ENCODE measurements at regions not wholly inside any gene's neighbourhood (a gene's known extent, or its start where the extent isn't known, plus 50 kb on each side); places are given as distances from the start of the nearest gene placed in this dataset.
"Not testable (repeated sequence)": the region's sequence is repeated elsewhere in the genome, so short reads cannot be mapped to it uniquely, and the experiment has no call there.

DNA sequence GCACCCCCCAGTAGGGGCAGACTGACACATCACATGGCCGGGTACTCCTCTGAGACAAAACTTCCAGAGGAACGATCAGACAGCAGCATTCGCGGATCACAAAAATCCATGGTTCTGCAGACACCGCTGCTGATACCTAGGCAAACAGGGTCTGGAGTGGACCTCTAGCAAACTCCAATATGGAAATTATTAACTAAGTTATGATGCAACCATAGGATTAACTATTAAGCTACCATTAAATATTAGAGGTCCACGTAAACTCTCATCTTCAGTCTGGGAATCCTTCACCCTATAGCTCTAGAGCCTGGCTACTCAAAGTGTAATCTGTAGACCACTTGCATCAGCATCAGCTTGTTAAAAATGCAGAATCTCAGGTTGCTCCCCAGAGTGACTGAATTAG, 191.1 kb upstream of the ANO5 start:
- H3K36me3 ChIP-seq (ENCODE audit: control insufficient read depth, insufficient read depth, low read length); H4K20me1 ChIP-seq (replicated peaks; ENCODE audit: control insufficient read depth, insufficient read depth, low read length); H3K9me3 ChIP-seq (replicated peaks; ENCODE audit: control insufficient read depth, insufficient read depth, low read depth, low read length); H3K27me3 ChIP-seq (ENCODE audit: control insufficient read depth in 2 of 2, insufficient read depth in 2 of 2, low read length in 2 of 2); H3K79me2 ChIP-seq (ENCODE audit: control insufficient read depth, insufficient read depth, low read length); FAIRE-seq; CTCF ChIA-PET (ENCODE audit: low intra/inter-chr PET ratio); H3K27ac ChIP-seq (ENCODE audit: extremely low read depth, low read depth, low read length); in situ Hi-C loops (cut with MboI); POLR2A ChIA-PET; intact Hi-C loops (cut with micrococcal nuclease); ATAC-seq; H3K4me3 ChIP-seq; H2AFZ ChIP-seq (ENCODE audit: low read depth, low read length); H3K9ac ChIP-seq (ENCODE audit: insufficient read depth in 1 of 2, low read depth in 2 of 2, low read length in 2 of 2); H3K4me1 ChIP-seq (replicated peaks in 1 of 2; ENCODE audit: control insufficient read depth in 2 of 2, insufficient read depth in 2 of 2, low read length in 2 of 2); H3K4me2 ChIP-seq (ENCODE audit: insufficient read depth, low read length); H3K9me1 ChIP-seq (ENCODE audit: control insufficient read depth, insufficient read depth, low read length); DNase-seq (ENCODE audit: extremely low read depth in 1 of 4, low spot score in 3 of 4); BruUV-seq (replicated peaks): not testable (repeated sequence)
- WGBS (ENCODE audit: insufficient coverage, low coverage, missing lambda C conversion rate) = 6% methylated on average over 6 of the region's 6 CpGs

- no peak for ATAC-seq
- intact Hi-C loops (cut with micrococcal nuclease) = no loop called here
- no peak for TF ChIP-seq ZEB2 (IDR thresholded peaks at IDR 0.05)
- TF ChIP-seq RBBP5 (IDR thresholded peaks at IDR 0.05; ENCODE audit: borderline replicate concordance, insufficient read depth, low read length, poor library complexity, severe bottlenecking) = no peak
- no peak for TF ChIP-seq POLR3A (IDR thresholded peaks at IDR 0.05; ENCODE audit: borderline replicate concordance, extremely low read depth, insufficient read depth, insufficient read length)
- TF ChIP-seq, protein P1, sequence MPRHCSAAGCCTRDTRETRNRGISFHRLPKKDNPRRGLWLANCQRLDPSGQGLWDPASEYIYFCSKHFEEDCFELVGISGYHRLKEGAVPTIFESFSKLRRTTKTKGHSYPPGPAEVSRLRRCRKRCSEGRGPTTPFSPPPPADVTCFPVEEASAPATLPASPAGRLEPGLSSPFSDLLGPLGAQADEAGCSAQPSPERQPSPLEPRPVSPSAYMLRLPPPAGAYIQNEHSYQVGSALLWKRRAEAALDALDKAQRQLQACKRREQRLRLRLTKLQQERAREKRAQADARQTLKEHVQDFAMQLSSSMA (CRISPR knock-in tag; IDR thresholded peaks at IDR 0.05) = no peak
- TF ChIP-seq, protein P2, sequence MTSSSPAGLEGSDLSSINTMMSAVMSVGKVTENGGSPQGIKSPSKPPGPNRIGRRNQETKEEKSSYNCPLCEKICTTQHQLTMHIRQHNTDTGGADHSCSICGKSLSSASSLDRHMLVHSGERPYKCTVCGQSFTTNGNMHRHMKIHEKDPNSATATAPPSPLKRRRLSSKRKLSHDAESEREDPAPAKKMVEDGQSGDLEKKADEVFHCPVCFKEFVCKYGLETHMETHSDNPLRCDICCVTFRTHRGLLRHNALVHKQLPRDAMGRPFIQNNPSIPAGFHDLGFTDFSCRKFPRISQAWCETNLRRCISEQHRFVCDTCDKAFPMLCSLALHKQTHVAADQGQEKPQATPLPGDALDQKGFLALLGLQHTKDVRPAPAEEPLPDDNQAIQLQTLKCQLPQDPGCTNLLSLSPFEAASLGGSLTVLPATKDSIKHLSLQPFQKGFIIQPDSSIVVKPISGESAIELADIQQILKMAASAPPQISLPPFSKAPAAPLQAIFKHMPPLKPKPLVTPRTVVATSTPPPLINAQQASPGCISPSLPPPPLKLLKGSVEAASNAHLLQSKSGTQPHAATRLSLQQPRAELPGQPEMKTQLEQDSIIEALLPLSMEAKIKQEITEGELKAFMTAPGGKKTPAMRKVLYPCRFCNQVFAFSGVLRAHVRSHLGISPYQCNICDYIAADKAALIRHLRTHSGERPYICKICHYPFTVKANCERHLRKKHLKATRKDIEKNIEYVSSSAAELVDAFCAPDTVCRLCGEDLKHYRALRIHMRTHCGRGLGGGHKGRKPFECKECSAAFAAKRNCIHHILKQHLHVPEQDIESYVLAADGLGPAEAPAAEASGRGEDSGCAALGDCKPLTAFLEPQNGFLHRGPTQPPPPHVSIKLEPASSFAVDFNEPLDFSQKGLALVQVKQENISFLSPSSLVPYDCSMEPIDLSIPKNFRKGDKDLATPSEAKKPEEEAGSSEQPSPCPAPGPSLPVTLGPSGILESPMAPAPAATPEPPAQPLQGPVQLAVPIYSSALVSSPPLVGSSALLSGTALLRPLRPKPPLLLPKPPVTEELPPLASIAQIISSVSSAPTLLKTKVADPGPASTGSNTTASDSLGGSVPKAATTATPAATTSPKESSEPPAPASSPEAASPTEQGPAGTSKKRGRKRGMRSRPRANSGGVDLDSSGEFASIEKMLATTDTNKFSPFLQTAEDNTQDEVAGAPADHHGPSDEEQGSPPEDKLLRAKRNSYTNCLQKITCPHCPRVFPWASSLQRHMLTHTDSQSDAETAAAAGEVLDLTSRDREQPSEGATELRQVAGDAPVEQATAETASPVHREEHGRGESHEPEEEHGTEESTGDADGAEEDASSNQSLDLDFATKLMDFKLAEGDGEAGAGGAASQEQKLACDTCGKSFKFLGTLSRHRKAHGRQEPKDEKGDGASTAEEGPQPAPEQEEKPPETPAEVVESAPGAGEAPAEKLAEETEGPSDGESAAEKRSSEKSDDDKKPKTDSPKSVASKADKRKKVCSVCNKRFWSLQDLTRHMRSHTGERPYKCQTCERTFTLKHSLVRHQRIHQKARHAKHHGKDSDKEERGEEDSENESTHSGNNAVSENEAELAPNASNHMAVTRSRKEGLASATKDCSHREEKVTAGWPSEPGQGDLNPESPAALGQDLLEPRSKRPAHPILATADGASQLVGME (CRISPR knock-in tag; IDR thresholded peaks at IDR 0.05) = no peak
- TF ChIP-seq RNF219 (CRISPR knock-in tag; IDR thresholded peaks at IDR 0.05) = no peak
- no peak for TF ChIP-seq ZFP36 (IDR thresholded peaks at IDR 0.05; ENCODE audit: low read depth, low read length, partially characterized antibody)
- TF ChIP-seq STAG1 (CRISPR knock-in tag; IDR thresholded peaks at IDR 0.05; ENCODE audit: borderline replicate concordance) = no peak
These were observed 186.0 kb upstream of the ANO5 start for GRCh38 chr11:22006901-22007300.

More at GRCh38 chr11:22006901-22007300, 186.0 kb upstream of the ANO5 start:
- Histone ChIP-seq H3K4me2 (ENCODE audit: insufficient read depth, low read length) (no peak overlapping the region), H3K4me3 (no peak overlapping the region), H3K79me2 (ENCODE audit: control insufficient read depth, insufficient read depth, low read length) (no peaks in the 10 kb centered on the region), H4K20me1 (replicated peaks; ENCODE audit: control insufficient read depth, insufficient read depth, low read length) (no peaks in the 10 kb centered on the region), H3K4me1 (replicated peaks in 1 of 2; ENCODE audit: control insufficient read depth in 2 of 2, insufficient read depth in 2 of 2, low read length in 2 of 2) (no peaks in the 10 kb centered on the region), H3K27me3 (ENCODE audit: control insufficient read depth in 2 of 2, insufficient read depth in 2 of 2, low read length in 2 of 2) (no peaks in the 10 kb centered on the region), H3K9ac (ENCODE audit: insufficient read depth in 1 of 2, low read depth in 2 of 2, low read length in 2 of 2) (no peak overlapping the region), H3K36me3 (ENCODE audit: control insufficient read depth, insufficient read depth, low read length) (no peaks in the 10 kb centered on the region), H3K9me3 (replicated peaks; ENCODE audit: control insufficient read depth, insufficient read depth, low read depth, low read length) (no peaks in the 10 kb centered on the region), H2AFZ (ENCODE audit: low read depth, low read length) (no peak overlapping the region), H3K9me1 (ENCODE audit: control insufficient read depth, insufficient read depth, low read length) (no peaks in the 10 kb centered on the region), H3K27ac (ENCODE audit: extremely low read depth, low read depth, low read length) (no peak overlapping the region)
- in situ Hi-C loops (cut with MboI) = no loop called here
- CTCF ChIA-PET (ENCODE audit: low intra/inter-chr PET ratio) = no interaction called here
- no peak for DNase-seq (ENCODE audit: extremely low read depth in 1 of 4, low spot score in 3 of 4)
- BruUV-seq (replicated peaks) = no TSS peak
- no peak for FAIRE-seq
- POLR2A ChIA-PET = no interaction called here
